Activated CD4-positive, alpha-beta T cell treated with anti-CD3 and anti-CD28 coated beads for 4 hours (primary cell): ENCODE measurements at regions not wholly inside any gene's neighbourhood (a gene's known extent, or its start where the extent isn't known, plus 50 kb on each side); places are given as distances from the start of the nearest gene placed in this dataset.

Experiments used
- DNase-seq, 2 donors: peaks; one replicate each; pipeline ENCODE4 v3.0.0-alpha.2; 2020

GRCh38 chr11:127677660-127678425 is 677.3 kb upstream of the KIRREL3 start:
- DNase-seq = no peak

- DNase-seq = no peak
These were observed 675.0 kb upstream of the KIRREL3 start for GRCh38 chr11:127675581-127675980.

- no peak for DNase-seq
These were observed 674.2 kb upstream of the KIRREL3 start for GRCh38 chr11:127674754-127675153.

GRCh38 chr11:127670374-127671119 is 670.0 kb upstream of the KIRREL3 start:
- DNase-seq = no peak

GRCh38 chr11:127656116-127656836 is 655.7 kb upstream of the KIRREL3 start:
- DNase-seq = no peak

GRCh38 chr11:127653076-127653475 is 652.5 kb upstream of the KIRREL3 start:
- DNase-seq = no peak

GRCh38 chr11:127651888-127652221 is 651.3 kb upstream of the KIRREL3 start:
- DNase-seq = no peak

- no peak for DNase-seq
These were observed 650.8 kb upstream of the KIRREL3 start for GRCh38 chr11:127651175-127651887.

GRCh38 chr11:127649958-127650357 is 649.4 kb upstream of the KIRREL3 start:
- DNase-seq = no peak

GRCh38 chr11:127649071-127649470 is 648.5 kb upstream of the KIRREL3 start:
- no peak for DNase-seq

GRCh38 chr11:127648583-127648982 is 648.0 kb upstream of the KIRREL3 start:
- DNase-seq = no peak

GRCh38 chr11:127644366-127644765 is 643.8 kb upstream of the KIRREL3 start:
- no peak for DNase-seq

GRCh38 chr11:127643268-127644058 is 642.9 kb upstream of the KIRREL3 start:
- no peak for DNase-seq

GRCh38 chr11:127640561-127641451 is 640.2 kb upstream of the KIRREL3 start:
- DNase-seq = no peak

- no peak for DNase-seq
These were observed 639.3 kb upstream of the KIRREL3 start for GRCh38 chr11:127639916-127640315.

- no peak for DNase-seq
These were observed 632.6 kb upstream of the KIRREL3 start for GRCh38 chr11:127632976-127633680.

- DNase-seq = no peak
These were observed 632.0 kb upstream of the KIRREL3 start for GRCh38 chr11:127632546-127632945.

- DNase-seq = no peak
These were observed 631.4 kb upstream of the KIRREL3 start for GRCh38 chr11:127631974-127632373.

GRCh38 chr11:127629200-127629599 is 628.6 kb upstream of the KIRREL3 start:
- DNase-seq = no peak

- DNase-seq = no peak
These were observed 627.9 kb upstream of the KIRREL3 start for GRCh38 chr11:127628458-127628785.
